G401.6 (cell line): ENCODE measurements at regions not wholly inside any gene's neighbourhood (a gene's known extent, or its start where the extent isn't known, plus 50 kb on each side); places are given as distances from the start of the nearest gene placed in this dataset.
"Not testable (repeated sequence)": the region's sequence is repeated elsewhere in the genome, so short reads cannot be mapped to it uniquely, and the experiment has no call there.

ENCODE experiments used
- FAIRE-seq: peaks from 2 replicates; lab custom pipeline; 2012; peaks lifted over from hg19 to GRCh38; lab: Jason Lieb, UNC

GRCh38 chr4:53959343-53960120 lies 104.9 kb downstream of the CHIC2 start:
- no peak for FAIRE-seq

DNA sequence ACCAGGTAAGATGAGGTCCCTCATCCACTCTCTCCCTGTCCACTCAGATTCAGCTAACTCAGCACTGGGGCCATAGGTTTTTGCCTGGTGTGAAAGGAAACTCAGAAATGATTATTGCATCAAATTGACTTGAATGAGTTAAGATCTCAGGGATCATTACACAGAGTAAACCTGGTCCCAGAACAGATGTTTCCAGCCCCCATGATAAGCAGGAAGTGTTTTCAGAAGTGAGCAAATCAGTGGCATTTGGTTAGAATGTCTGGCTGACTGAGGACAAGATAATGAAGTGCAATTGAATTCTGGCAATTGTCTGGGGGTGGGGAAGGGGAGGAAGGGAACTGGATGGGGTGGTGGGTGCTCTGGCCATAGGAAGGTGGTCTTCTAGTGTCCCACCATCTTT lies 108.0 kb downstream of the CHIC2 start:
- no peak for FAIRE-seq

DNA sequence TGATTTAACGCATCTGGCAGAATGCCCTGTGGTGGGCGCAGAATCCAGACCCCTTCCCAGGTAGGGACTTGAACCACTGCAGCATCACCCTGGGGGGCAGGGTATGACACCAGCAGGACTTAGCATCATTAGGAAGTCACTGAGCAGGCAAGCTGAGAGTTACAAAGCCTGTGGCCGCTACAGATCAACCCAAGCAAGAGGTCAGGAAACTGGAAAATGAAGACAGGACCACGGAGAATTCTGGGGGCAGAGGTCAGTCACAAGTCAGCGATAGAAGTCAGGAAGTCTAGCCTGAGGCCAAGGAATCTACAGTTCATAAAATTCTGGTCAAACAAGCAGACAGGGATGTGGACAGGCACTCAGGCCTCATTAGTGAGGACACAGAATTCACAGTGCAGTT lies 108.4 kb downstream of the CHIC2 start:
- FAIRE-seq = no peak

GRCh38 chr4:53951414-53951813 lies 113.0 kb downstream of the CHIC2 start:
- FAIRE-seq = no peak

DNA sequence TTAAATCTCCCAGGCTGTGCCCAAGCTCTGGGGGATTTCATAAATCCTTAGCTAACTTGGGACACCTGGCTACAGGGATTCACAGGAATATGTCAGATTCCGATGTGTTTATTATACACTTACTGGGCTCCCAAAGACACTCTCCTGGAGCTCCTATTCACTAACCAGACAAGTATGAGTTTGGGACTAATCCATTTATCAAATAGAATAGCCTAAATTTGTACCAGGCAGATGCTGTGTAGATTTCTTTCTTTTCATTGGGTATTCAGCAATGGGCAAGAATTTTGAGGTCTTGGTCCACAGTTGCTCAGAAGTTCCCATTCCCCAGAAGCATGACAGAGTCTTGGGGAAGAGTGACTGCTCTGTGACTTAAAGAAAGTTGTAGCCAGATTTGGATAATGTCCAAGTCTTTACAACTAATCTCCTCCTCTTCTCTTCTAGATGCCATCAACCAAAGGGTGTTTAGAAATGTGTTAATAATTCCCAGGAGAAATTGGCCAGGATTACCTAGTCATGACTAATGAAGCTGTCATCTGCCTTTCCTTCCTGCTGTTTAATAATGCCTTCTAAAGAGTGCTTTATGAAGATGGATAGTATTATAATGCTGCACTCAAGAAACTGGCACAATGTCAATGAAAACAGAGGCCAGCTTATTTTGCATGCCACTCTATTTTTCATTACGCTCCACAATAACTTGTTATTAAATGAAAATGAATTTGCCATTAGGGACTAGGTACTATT lies 120.9 kb downstream of the CHIC2 start:
- no peak for FAIRE-seq

DNA sequence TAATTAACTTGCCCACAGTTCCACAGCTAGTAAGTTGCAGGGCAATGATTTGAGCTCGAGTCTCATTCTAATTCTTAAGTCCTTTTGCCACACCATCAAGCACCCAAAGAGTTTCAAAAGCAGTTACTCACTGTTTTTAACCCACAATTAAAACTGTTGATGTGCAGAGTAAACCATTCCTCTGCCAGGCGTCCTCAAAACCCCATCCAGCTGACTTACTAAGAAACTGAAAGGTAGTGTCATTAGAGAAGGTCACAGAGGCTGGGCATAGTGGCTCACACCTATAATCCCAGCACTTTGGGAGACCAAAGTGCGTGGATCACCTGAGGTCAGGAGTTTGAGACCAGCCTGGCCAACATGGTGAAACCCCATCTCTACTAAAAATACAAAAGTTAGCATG lies 121.7 kb downstream of the CHIC2 start:
- no peak for FAIRE-seq

- FAIRE-seq = no peak
Observed at GRCh38 chr4:53941331-53941730, 123.1 kb downstream of the CHIC2 start.

DNA sequence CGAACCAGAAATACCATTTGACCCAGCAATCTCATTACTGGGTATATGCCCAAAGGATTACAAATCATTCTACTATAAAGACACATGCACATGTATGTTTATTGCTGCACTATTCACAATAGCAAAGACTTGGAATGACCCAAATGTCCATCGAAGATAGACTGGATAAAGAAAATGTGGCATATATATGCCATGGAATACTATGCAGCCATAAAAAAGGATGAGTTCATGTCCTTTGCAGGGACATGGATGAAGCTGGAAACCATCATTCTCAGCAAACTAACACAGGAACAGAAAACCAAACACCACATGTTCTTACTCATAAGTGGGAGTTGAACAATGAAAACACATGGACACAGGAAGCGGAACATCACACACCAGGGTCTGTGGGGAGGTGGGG lies 124.5 kb downstream of the CHIC2 start:
- not testable (repeated sequence) for FAIRE-seq

- no peak for FAIRE-seq
Observed at GRCh38 chr4:53937918-53938317, 126.5 kb downstream of the CHIC2 start.

DNA sequence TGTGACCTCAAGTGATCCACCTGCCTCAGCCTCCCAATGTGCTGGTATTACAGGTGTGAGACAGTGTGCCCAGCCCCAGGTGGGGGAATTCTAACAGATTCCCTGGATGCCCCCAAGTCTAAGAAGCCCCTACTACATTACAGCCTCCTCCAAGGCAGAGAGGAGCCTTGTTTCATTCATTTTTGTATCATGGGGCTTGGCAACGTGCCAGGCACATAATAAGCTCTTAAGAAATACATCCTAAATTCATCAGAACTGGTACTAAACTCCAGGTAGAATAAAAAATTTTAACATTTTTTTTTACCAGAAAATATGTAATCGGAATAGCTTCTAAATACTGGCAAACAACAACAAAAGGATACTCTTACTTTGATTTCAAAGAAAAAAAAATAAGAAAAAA lies 127.1 kb downstream of the CHIC2 start:
- FAIRE-seq = no peak

- FAIRE-seq = no peak
Observed at GRCh38 chr4:53935780-53936179, 128.6 kb downstream of the CHIC2 start.

GRCh38 chr4:53932796-53933610 lies 131.4 kb downstream of the CHIC2 start:
- FAIRE-seq = no peak

DNA sequence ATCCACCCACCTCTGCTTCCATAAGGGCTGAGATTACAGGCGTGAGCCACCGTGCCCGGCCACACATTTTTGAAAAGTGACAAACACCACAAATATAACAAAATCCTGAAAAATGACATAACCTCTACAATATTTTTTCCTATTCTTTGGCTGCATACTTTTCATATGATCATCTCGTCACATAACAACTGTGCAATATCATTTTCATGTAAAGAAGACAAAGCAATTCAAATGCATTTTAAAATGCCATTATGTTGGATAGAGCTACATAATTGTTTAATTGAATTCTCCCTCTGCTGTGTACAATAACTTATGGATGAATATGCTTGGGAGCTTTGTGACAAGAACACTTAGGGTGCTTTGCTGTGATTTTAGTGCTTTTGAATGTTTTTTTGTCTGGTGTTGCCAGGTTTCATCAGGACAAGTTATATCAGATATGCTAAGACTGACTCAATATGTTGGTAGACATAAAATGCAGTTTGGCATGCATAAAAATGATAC lies 132.9 kb downstream of the CHIC2 start:
- no peak for FAIRE-seq

- peak; percentile 98 for FAIRE-seq
Observed at GRCh38 chr4:53929955-53930798, 134.2 kb downstream of the CHIC2 start.

DNA sequence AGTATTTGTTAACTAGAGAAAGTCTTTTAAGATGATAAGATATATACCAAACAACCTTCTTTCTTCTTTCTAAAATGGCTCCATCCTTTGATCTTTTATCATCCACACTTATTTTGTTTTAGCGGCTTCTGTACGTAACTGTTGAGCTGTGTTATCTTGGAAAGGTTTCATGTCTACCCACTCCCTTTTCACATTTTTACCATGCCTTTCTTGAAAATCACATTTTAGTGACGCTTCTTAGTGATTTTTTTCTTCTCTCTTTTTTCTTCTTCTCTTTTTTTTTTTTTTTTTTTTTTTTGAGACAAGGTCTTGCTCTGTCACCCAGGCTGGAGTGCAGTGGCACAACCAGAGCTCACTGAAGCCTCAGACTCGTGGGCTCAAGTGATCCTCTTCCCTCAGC lies 135.1 kb downstream of the CHIC2 start:
- FAIRE-seq = no peak

GRCh38 chr4:53928825-53929224 lies 135.6 kb downstream of the CHIC2 start:
- FAIRE-seq = no peak

- no peak for FAIRE-seq
Observed at GRCh38 chr4:53925050-53925605, 139.3 kb downstream of the CHIC2 start.

GRCh38 chr4:53924333-53925049 lies 139.9 kb downstream of the CHIC2 start:
- FAIRE-seq = no peak

GRCh38 chr4:53923921-53924320 lies 140.5 kb downstream of the CHIC2 start:
- FAIRE-seq = no peak

GRCh38 chr4:53921856-53922255 lies 142.5 kb downstream of the CHIC2 start:
- no peak for FAIRE-seq

DNA sequence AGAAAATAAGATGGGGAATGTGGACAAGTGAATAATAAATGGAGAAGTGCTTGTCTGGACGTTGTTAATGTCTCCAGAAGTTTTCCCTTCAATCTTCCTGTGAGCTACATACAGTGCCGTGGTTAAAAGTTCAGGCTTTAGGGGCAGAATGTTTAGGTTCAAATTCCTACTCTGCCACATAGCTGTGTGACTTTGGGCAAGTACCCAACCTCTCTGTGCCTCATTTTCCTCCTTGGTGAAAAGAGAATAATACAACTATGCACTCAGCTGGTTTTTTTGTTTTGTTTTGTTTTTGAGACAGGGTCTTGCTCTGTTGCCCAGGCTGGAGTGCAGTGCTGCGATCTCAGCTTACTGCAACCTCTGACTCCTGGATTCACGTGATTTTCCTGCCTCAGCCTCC lies 143.5 kb downstream of the CHIC2 start:
- no peak for FAIRE-seq
